WI38 (cell line): ENCODE measurements at regions not wholly inside any gene's neighbourhood (a gene's known extent, or its start where the extent isn't known, plus 50 kb on each side); places are given as distances from the start of the nearest gene placed in this dataset.

Experiments
- H3K4me3 ChIP-seq: 2 replicates; pipeline ENCODE4 v1.5.1; 2011; ENCODE audit warnings: low read depth, mild to moderate bottlenecking, control low read depth, low read length
- CTCF ChIP-seq: IDR thresholded peaks from 2 replicates; pipeline ENCODE4 v1.5.1; 2012; ENCODE audit warnings: low read depth, mild to moderate bottlenecking, control low read depth, low read length

- no peak overlapping the region for H3K4me3 ChIP-seq
- no peak for TF ChIP-seq CTCF
These were observed 119.9 kb downstream of the FOXD1 start for GRCh38 chr5:73328640-73329039.

GRCh38 chr5:73327908-73328455, 120.6 kb downstream of the FOXD1 start:
- no peak for TF ChIP-seq CTCF
- no peak overlapping the region for H3K4me3 ChIP-seq

GRCh38 chr5:73325546-73325945, 123.0 kb downstream of the FOXD1 start:
- TF ChIP-seq CTCF: no peak
- H3K4me3 ChIP-seq: no peak overlapping the region

GRCh38 chr5:73323466-73323865, 125.1 kb downstream of the FOXD1 start:
- no peak overlapping the region for H3K4me3 ChIP-seq
- TF ChIP-seq CTCF: no peak

- no peak overlapping the region for H3K4me3 ChIP-seq
- TF ChIP-seq CTCF: no peak
These were observed 126.0 kb downstream of the FOXD1 start for GRCh38 chr5:73322437-73323076.

- no peak for TF ChIP-seq CTCF
These were observed 126.7 kb downstream of the FOXD1 start for GRCh38 chr5:73321757-73322436.

GRCh38 chr5:73319036-73319435, 129.5 kb downstream of the FOXD1 start:
- no peak overlapping the region for H3K4me3 ChIP-seq
- TF ChIP-seq CTCF: no peak

More at GRCh38 chr5:73321757-73322436, 126.7 kb downstream of the FOXD1 start:
- no peak overlapping the region for H3K4me3 ChIP-seq
